Stimulated activated CD8-positive, alpha-beta memory T cell treated with anti-CD3 and anti-CD28 coated beads, Interleukin-4, amount 100 ng/mL, for 4 hours (primary cell): ENCODE measurements at regions not wholly inside any gene's neighbourhood (a gene's known extent, or its start where the extent isn't known, plus 50 kb on each side); places are given as distances from the start of the nearest gene placed in this dataset.
"Not testable (repeated sequence)": the region's sequence is repeated elsewhere in the genome, so short reads cannot be mapped to it uniquely, and the experiment has no call there.

Source experiments
- DNase-seq, 2 donors: peaks; one replicate each; pipeline ENCODE4 v3.0.0-alpha.2; 2020; ENCODE audit warnings: low read depth in 2 of 2, low spot score in 1 of 2

- DNase-seq, result peak in 1 of 2 donors; percentile 19
Measured at GRCh38 chr3:75579981-75580782, 83.9 kb upstream of the FRG2C start.

- not testable (repeated sequence) for DNase-seq
Measured at GRCh38 chr3:75582536-75582935, 81.6 kb upstream of the FRG2C start.

- DNase-seq, result not testable (repeated sequence)
Measured at GRCh38 chr3:75583116-75583515, 81.0 kb upstream of the FRG2C start.

- not testable (repeated sequence) for DNase-seq
Measured at GRCh38 chr3:75587695-75588094, 76.4 kb upstream of the FRG2C start.

GRCh38 chr3:75590382-75590781 is 73.7 kb upstream of the FRG2C start:
- not testable (repeated sequence) for DNase-seq

GRCh38 chr3:75604286-75604934 is 59.7 kb upstream of the FRG2C start:
- not testable (repeated sequence) for DNase-seq

DNA sequence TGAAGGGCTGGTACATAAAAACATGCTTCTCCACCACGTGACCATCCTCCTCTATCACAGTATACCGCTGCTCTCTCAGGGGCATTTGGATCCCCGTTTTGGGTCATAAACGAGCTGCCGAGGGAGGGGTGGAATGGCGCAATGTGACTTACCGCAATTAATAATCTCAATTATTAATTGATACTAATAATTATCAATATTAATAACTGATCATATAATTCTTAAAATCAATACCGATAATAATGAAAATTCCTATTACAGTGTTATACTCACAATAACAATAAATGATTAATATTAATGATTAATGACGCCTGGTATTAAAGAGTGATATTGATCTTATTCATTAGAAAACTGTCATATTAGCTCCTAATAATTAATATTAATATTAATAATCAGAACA is 56.1 kb upstream of the FRG2C start:
- DNase-seq, result not testable (repeated sequence)

DNA sequence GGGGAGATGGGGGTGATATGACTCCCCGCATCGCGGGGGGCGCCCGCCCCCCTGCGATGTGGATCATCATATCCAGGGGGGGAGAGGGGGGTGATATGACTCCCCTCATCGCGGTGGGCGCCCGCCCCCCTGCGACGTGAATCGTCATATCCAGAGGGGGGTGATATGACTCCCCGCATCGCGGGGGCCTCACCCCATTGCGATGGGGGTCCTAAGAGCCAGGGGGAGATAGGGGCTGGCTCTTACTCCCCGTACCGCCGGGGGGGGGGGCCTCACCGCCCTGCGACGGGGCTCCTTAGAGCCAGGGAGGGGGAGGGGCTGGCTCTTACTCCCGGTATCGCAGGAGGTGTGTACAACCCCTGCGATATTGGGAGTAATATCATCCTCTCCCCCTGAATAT is 54.5 kb upstream of the FRG2C start:
- not testable (repeated sequence) for DNase-seq

GRCh38 chr3:75610773-75611172 is 53.4 kb upstream of the FRG2C start:
- DNase-seq, result no peak

DNA sequence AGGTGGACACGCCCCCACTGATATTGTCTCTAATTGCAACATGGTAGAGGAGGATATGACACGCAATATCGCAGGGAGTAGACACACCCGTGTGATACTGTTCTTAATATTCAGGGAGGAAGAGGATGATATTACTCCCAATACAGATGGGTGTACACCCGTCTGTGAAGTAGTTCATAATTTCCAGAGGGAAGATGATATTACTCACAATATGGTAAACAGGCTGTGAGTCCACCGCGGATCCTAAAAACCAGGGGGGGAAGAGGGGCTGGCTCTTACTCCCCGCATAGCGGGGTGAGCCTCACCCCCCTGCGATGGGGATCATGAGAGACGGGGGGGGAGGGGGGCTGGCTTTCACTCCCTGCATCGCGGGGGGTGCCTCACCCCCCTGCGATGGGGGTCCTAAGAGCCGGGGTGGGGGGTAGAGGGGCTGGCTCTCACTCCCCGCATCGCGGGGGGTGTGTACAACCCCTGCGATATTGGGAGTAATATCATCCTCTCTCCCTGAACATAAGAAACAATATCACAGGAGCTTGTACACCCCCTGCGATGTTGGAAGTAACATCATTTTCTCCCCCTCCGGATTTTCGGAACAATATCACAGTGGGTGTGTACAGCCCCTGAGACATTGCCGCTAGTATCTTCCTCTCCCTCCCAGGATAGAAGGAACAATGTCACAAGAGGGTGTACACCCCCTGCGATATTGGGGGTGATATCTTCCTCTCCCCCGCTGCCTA is 52.2 kb upstream of the FRG2C start:
- not testable (repeated sequence) for DNase-seq
